ENCODE measurements at regions not wholly inside any gene's neighbourhood (a gene's known extent, or its start where the extent isn't known, plus 50 kb on each side); places are given as distances from the start of the nearest gene placed in this dataset.

DNA sequence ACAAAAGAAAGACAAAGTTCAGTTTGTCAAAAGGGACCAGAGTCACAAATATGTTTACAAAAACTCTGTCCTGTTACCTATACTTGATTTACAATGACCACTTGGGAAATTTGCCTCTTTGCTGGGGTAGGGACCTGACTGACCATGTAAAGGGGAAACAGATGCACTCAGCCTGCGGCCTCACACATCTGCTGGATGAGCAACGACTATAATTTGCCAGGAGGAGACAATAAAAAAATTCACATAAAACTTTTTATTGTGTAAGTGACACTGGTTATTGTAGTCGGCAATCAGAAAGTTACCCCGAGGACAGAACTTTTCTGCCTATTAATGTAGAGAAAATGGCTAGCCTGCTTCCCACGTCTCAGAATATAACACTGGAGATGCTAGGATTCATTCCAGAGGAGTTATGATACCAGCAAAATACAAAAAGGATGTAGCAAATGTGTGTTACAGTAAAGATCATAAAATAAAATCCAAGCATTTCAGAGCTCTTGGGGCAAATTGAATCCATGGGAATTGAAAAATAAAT is 415.4 kb upstream of the SPTLC3 start:
- TF ChIP-seq, protein P1, sequence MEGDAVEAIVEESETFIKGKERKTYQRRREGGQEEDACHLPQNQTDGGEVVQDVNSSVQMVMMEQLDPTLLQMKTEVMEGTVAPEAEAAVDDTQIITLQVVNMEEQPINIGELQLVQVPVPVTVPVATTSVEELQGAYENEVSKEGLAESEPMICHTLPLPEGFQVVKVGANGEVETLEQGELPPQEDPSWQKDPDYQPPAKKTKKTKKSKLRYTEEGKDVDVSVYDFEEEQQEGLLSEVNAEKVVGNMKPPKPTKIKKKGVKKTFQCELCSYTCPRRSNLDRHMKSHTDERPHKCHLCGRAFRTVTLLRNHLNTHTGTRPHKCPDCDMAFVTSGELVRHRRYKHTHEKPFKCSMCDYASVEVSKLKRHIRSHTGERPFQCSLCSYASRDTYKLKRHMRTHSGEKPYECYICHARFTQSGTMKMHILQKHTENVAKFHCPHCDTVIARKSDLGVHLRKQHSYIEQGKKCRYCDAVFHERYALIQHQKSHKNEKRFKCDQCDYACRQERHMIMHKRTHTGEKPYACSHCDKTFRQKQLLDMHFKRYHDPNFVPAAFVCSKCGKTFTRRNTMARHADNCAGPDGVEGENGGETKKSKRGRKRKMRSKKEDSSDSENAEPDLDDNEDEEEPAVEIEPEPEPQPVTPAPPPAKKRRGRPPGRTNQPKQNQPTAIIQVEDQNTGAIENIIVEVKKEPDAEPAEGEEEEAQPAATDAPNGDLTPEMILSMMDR (conservative IDR thresholded peaks at IDR 0.05 in 1 of 2, IDR thresholded peaks at IDR 0.05 in 1 of 2; ENCODE audit: low read depth in 1 of 2, low read length in 2 of 2): no peak
- no peak for TF ChIP-seq EZH2 (IDR thresholded peaks at IDR 0.05; ENCODE audit: low read length, missing control alignments)
